ENCODE measurements at regions not wholly inside any gene's neighbourhood (a gene's known extent, or its start where the extent isn't known, plus 50 kb on each side); places are given as distances from the start of the nearest gene placed in this dataset.

GRCh38 chr7:153887749-153888569 lies 164.2 kb upstream of the DPP6 start:
- WGBS, 2 donors = 0 to 1% methylated on average over 27 to 33 of the region's 82 CpGs
- Histone ChIP-seq H3K9me3 (no peaks in the 10 kb centered on the region), H3K36me3 (no peaks in the 10 kb centered on the region), H3K27ac (peak overlapping the region; percentile 50 to 77 (median 66)), H3K4me3 (replicated peaks in 1 of 3) (peak overlapping the region; percentile 2 to 74 (median 62)), H3K27me3 (no peaks in the 10 kb centered on the region), H3K4me1 (peaks cover 7 to 14% of the 10 kb centered on the region in 2 donors)
- DNase-seq = peak; percentile 69 to 73
- TF ChIP-seq POLR2A (IDR thresholded peaks at IDR 0.05) = peak in 1 of 2 donors; percentile 14
- no peak for TF ChIP-seq CTCF (IDR thresholded peaks at IDR 0.05)
- intact Hi-C loops (cut with DNase I) = no loop called here

- 91 to 92% methylated on average over 6 of the region's 6 CpGs for WGBS, 2 donors
- Histone ChIP-seq H3K27me3 (no peaks in the 10 kb centered on the region), H3K4me3 (replicated peaks in 1 of 3) (no peak overlapping the region), H3K4me1 (peaks cover 20 to 27% of the 10 kb centered on the region in 2 donors), H3K27ac (no peak overlapping the region), H3K36me3 (no peaks in the 10 kb centered on the region), H3K9me3 (no peaks in the 10 kb centered on the region)
- intact Hi-C loops (cut with DNase I) = no loop called here
- no peak for DNase-seq
- TF ChIP-seq POLR2A (IDR thresholded peaks at IDR 0.05) = no peak
- TF ChIP-seq CTCF (IDR thresholded peaks at IDR 0.05) = no peak
These were observed 160.2 kb upstream of the DPP6 start for GRCh38 chr7:153891990-153892389.

GRCh38 chr7:153902862-153903261 lies 149.3 kb upstream of the DPP6 start:
- WGBS, 2 donors = 47 to 55% methylated on average over 3 of the region's 3 CpGs
- H3K36me3 ChIP-seq = no peaks in the 10 kb centered on the region
- H3K4me1 ChIP-seq = peaks cover 0 to 6% of the 10 kb centered on the region in 2 donors
- H3K27me3 ChIP-seq = no peaks in the 10 kb centered on the region
- no peak overlapping the region for H3K4me3 ChIP-seq (replicated peaks in 1 of 3)
- DNase-seq = peak; percentile 20 to 41
- no peak overlapping the region for H3K27ac ChIP-seq
- TF ChIP-seq POLR2A (IDR thresholded peaks at IDR 0.05) (no peak), CTCF (IDR thresholded peaks at IDR 0.05) (no peak)
- intact Hi-C loops (cut with DNase I) = no loop called here
- H3K9me3 ChIP-seq = no peaks in the 10 kb centered on the region

GRCh38 chr7:153912211-153912610 lies 140.0 kb upstream of the DPP6 start:
- TF ChIP-seq CTCF (IDR thresholded peaks at IDR 0.05) (no peak), POLR2A (IDR thresholded peaks at IDR 0.05) (no peak)
- 75 to 79% methylated on average over 4 of the region's 4 CpGs for whole genome bisulfite sequencing, 2 donors

GRCh38 chr7:153920126-153920525 lies 132.1 kb upstream of the DPP6 start:
- 66 to 73% methylated on average over 5 of the region's 5 CpGs for WGBS, 2 donors
- no peak for TF ChIP-seq POLR2A (IDR thresholded peaks at IDR 0.05)
- no peak for TF ChIP-seq CTCF (IDR thresholded peaks at IDR 0.05)
- intact Hi-C loops (cut with DNase I) = no loop called here
- H3K4me1 ChIP-seq = peaks cover 3 to 9% of the 10 kb centered on the region in 2 donors
- no peaks in the 10 kb centered on the region for H3K36me3 ChIP-seq
- no peak for DNase-seq
- no peak overlapping the region for H3K4me3 ChIP-seq (replicated peaks in 1 of 3)
- H3K9me3 ChIP-seq = no peaks in the 10 kb centered on the region
- H3K27me3 ChIP-seq = no peaks in the 10 kb centered on the region
- no peak overlapping the region for H3K27ac ChIP-seq

More at GRCh38 chr7:153912211-153912610, 140.0 kb upstream of the DPP6 start:
- H3K4me1 ChIP-seq = peaks cover 2 to 19% of the 10 kb centered on the region in 2 donors
- no peaks in the 10 kb centered on the region for H3K36me3 ChIP-seq
- intact Hi-C loops (cut with DNase I) = no loop called here
- no peaks in the 10 kb centered on the region for H3K27me3 ChIP-seq
- H3K27ac ChIP-seq = no peak overlapping the region
- no peaks in the 10 kb centered on the region for H3K9me3 ChIP-seq
- no peak for DNase-seq
- no peak overlapping the region for H3K4me3 ChIP-seq (replicated peaks in 1 of 3)

Data from thyroid gland (tissue), 4 donors.